Cardiac muscle cell (in vitro differentiated cells and primary cell): ENCODE measurements at regions not wholly inside any gene's neighbourhood (a gene's known extent, or its start where the extent isn't known, plus 50 kb on each side); places are given as distances from the start of the nearest gene placed in this dataset.

ENCODE experiments used
- DNase-seq, 2 donors: peaks; one replicate each; pipeline versions ENCODE4 v3.0.0 to v3.0.0-alpha.2; 2010 to 2017; ENCODE audit warnings: low read depth in 1 of 2, low spot score in 1 of 2
- H3K27ac ChIP-seq: fragments of 200-600 bp; sonication (generic); 2 replicates; pipeline ENCODE4 v1.5.1; 2016
- H3K27me3 ChIP-seq: fragments of 200-600 bp; sonication (generic); 2 replicates; pipeline ENCODE4 v1.6.0; 2016; ENCODE audit warnings: control low read depth
- H3K36me3 ChIP-seq: fragments of 200-600 bp; sonication (generic); 2 replicates; pipeline ENCODE4 v1.5.1; 2016; ENCODE audit warnings: control low read depth
- H3K4me1 ChIP-seq: fragments of 200-600 bp; sonication (generic); 2 replicates; pipeline ENCODE4 v1.8.1; 2017; ENCODE audit warnings: low read depth, mild to moderate bottlenecking, mixed run types
- H3K4me3 ChIP-seq: fragments of 200-600 bp; sonication (generic); 2 replicates; pipeline ENCODE4 v1.5.1; 2016; ENCODE audit warnings: mild to moderate bottlenecking
- H3K9me3 ChIP-seq: fragments of 200-600 bp; sonication (generic); 2 replicates; pipeline ENCODE4 v1.5.1; 2017; ENCODE audit warnings: low read depth, mild to moderate bottlenecking, control low read depth
- TF ChIP-seq, protein P1 (sequence below): IDR thresholded peaks from 2 replicates; pipeline ENCODE4 v1.5.1; 2012; ENCODE audit warnings: low read depth, mild to moderate bottlenecking, low read length

DNA sequence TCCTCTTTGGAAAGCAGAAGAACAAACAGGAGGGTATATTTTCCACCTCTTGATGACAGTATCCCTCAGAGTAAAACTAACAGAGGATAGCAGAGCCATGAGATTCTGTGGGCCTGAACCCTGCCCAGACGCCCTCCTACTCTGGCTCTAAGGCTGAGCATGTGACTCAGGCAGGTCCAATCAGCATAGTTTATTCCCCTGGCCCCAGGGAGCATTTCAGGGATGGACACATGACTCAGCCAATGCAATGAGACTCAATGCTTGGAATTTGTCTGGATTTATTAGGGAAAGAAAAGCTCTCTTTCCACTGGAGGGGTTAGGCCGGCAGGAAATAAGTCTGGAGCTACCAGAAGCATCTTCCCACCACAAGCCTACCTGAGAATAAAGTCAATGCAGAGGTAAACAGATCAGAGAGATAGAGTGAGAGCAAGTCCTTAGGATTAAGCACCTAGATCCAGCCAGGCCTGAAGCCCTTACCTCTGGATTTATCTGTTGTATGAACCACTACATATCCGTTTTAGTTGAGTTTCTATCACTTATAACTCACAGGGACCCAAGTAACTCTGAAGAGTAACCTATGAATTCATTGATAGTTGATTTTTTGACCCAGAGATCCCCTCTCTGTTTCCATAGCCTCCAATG lies 68.2 kb upstream of the EYA2 start:
- H3K4me3 ChIP-seq: no peak overlapping the region
- H3K27me3 ChIP-seq: no peaks in the 10 kb centered on the region
- H3K4me1 ChIP-seq: no peaks in the 10 kb centered on the region
- H3K36me3 ChIP-seq: no peaks in the 10 kb centered on the region
- H3K9me3 ChIP-seq: no peaks in the 10 kb centered on the region
- TF ChIP-seq, protein P1, sequence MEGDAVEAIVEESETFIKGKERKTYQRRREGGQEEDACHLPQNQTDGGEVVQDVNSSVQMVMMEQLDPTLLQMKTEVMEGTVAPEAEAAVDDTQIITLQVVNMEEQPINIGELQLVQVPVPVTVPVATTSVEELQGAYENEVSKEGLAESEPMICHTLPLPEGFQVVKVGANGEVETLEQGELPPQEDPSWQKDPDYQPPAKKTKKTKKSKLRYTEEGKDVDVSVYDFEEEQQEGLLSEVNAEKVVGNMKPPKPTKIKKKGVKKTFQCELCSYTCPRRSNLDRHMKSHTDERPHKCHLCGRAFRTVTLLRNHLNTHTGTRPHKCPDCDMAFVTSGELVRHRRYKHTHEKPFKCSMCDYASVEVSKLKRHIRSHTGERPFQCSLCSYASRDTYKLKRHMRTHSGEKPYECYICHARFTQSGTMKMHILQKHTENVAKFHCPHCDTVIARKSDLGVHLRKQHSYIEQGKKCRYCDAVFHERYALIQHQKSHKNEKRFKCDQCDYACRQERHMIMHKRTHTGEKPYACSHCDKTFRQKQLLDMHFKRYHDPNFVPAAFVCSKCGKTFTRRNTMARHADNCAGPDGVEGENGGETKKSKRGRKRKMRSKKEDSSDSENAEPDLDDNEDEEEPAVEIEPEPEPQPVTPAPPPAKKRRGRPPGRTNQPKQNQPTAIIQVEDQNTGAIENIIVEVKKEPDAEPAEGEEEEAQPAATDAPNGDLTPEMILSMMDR: no peak
- no peak for DNase-seq
- H3K27ac ChIP-seq: no peak overlapping the region

DNA sequence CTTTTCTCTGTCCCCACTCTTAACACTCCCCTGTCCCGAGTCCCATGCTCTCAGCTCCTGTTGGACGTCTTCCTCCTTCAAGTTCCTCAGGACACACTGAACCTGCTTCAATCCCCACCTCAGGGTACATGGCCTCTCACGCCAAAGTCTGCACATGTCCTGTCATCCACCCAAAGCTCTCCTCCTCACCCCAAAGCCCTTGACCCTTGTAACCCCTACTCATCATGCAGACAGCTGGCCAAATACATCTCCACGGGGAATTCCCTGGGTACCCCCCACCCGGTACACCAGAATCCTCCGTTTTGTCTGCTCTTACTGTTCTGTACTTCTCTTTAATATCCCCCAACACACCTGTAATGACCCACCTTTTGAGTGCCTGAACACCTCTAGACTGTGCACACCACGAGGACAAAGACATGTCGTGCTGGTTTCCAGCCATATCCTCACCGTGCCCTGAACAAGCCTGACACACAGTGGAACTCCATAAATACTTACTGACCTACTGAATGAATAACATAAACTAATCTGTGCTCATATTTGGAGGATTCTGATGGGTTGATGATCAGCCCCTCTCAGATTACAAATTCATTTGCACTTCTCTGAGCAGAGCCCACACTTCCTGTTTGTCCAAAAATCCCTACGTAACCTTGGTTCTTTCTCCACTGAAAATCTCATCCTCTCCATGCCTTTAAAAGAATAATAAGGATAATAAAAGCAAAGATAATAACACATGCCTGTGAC lies 66.8 kb upstream of the EYA2 start:
- DNase-seq: no peak
- no peak overlapping the region for H3K27ac ChIP-seq
- no peak overlapping the region for H3K4me3 ChIP-seq
- no peaks in the 10 kb centered on the region for H3K4me1 ChIP-seq
- no peaks in the 10 kb centered on the region for H3K36me3 ChIP-seq
- no peaks in the 10 kb centered on the region for H3K9me3 ChIP-seq
- TF ChIP-seq, protein P1: no peak
- H3K27me3 ChIP-seq: no peaks in the 10 kb centered on the region

DNA sequence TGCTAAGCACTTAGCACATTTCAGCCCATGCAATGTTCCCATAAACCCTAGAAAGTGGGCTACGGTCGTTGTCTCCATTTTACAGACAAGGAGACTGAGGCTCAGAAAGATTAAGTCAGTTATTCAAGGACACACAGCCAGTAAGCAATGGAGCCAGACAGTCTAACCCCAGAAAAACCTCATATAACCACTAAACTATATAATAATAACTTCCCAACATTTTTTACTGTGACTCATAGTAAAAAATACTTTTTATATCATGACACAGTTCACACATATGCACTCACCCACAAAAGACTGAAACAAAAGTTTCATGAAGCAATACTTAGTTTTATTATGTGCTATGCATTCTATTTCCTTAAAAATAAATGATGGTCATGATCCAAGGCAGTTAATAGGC lies 66.2 kb upstream of the EYA2 start:
- H3K36me3 ChIP-seq: no peaks in the 10 kb centered on the region
- DNase-seq: peak in 1 of 2 donors; percentile 24
- no peaks in the 10 kb centered on the region for H3K4me1 ChIP-seq
- no peaks in the 10 kb centered on the region for H3K27me3 ChIP-seq
- TF ChIP-seq, protein P1: no peak
- no peak overlapping the region for H3K4me3 ChIP-seq
- no peaks in the 10 kb centered on the region for H3K9me3 ChIP-seq
- no peak overlapping the region for H3K27ac ChIP-seq

GRCh38 chr20:46830886-46831632 lies 63.6 kb upstream of the EYA2 start:
- Histone ChIP-seq H3K27me3 (no peaks in the 10 kb centered on the region), H3K4me1 (no peaks in the 10 kb centered on the region), H3K4me3 (no peak overlapping the region), H3K36me3 (no peaks in the 10 kb centered on the region), H3K27ac (no peak overlapping the region), H3K9me3 (no peaks in the 10 kb centered on the region)
- TF ChIP-seq, protein P1: no peak
- DNase-seq: no peak

- Histone ChIP-seq H3K9me3 (no peaks in the 10 kb centered on the region), H3K27me3 (no peaks in the 10 kb centered on the region), H3K4me1 (no peaks in the 10 kb centered on the region), H3K4me3 (no peak overlapping the region), H3K36me3 (no peaks in the 10 kb centered on the region), H3K27ac (no peak overlapping the region)
- TF ChIP-seq, protein P1: no peak
- DNase-seq: no peak
These were observed 63.0 kb upstream of the EYA2 start for GRCh38 chr20:46831633-46832011.
